GM23338 (cell line): ENCODE measurements at regions not wholly inside any gene's neighbourhood (a gene's known extent, or its start where the extent isn't known, plus 50 kb on each side); places are given as distances from the start of the nearest gene placed in this dataset.

Experiments
- CREB1 ChIP-seq: fragments of 250-450 bp; sonication (Bioruptor Pico); IDR thresholded peaks from 2 replicates; pipeline ENCODE4 v1.5.0; 2020; ENCODE audit warnings: low read depth, mild to moderate bottlenecking, moderate library complexity
- EZH2phosphoT487 ChIP-seq: fragments of 200-600 bp; sonication (generic); IDR thresholded peaks from one replicate; pipeline ENCODE4 v1.8.1; 2018; ENCODE audit warnings: antibody characterized with exemption; ENCODE audit not compliant: unreplicated experiment
- POLR2AphosphoS5 ChIP-seq: IDR thresholded peaks from 2 replicates; pipeline ENCODE4 v1.6.1; 2016; ENCODE audit warnings: antibody characterized with exemption, low read depth
- TF ChIP-seq, protein P1 (sequence below), 2 experiments: fragments of 200-600 bp in 1 of 2; sonication (generic) in 1 of 2; conservative IDR thresholded peaks; 2 replicates each; pipeline versions ENCODE4 v1.5.1 to v1.6.1; 2016 to 2017; ENCODE audit warnings: antibody characterized with exemption in 2 of 2, low read depth in 2 of 2, mild to moderate bottlenecking in 2 of 2, moderate library complexity in 1 of 2
- TF ChIP-seq, protein P2 (sequence below): IDR thresholded peaks from one replicate; pipeline ENCODE4 v1.6.1; 2018; ENCODE audit warnings: antibody characterized with exemption; ENCODE audit not compliant: unreplicated experiment

DNA sequence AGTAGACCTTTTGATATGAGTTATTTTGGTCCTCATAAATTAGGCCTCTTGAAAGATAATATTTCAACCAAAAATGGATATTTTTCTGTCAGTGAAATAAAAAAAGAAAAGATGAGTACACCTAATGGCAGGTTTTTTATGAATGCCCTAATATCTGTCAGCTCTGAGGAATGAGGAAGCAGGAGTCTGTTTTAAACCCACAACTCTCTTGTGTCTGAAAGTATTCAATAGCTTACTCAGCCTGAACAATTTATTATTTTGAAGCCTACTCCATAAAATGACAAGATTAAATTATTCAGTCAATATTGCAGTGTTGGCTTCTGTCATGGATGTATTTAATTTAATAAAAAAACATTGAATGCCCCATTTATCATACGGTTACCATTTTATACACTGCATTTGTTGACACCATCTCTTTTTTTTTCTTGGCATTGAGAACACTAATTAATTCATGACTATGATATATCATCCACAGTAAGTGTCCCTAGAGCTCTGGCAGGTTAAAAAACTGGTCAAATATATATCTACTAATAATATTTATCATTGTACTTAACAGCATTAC lies 548.2 kb downstream of the CBLN2 start:
- TF ChIP-seq EZH2phosphoT487, result no peak
- TF ChIP-seq, protein P1, sequence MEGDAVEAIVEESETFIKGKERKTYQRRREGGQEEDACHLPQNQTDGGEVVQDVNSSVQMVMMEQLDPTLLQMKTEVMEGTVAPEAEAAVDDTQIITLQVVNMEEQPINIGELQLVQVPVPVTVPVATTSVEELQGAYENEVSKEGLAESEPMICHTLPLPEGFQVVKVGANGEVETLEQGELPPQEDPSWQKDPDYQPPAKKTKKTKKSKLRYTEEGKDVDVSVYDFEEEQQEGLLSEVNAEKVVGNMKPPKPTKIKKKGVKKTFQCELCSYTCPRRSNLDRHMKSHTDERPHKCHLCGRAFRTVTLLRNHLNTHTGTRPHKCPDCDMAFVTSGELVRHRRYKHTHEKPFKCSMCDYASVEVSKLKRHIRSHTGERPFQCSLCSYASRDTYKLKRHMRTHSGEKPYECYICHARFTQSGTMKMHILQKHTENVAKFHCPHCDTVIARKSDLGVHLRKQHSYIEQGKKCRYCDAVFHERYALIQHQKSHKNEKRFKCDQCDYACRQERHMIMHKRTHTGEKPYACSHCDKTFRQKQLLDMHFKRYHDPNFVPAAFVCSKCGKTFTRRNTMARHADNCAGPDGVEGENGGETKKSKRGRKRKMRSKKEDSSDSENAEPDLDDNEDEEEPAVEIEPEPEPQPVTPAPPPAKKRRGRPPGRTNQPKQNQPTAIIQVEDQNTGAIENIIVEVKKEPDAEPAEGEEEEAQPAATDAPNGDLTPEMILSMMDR (conservative IDR thresholded peaks at IDR 0.05; ENCODE audit: low read depth in 2 of 2), result no peak
- no peak for TF ChIP-seq POLR2AphosphoS5
- no peak for TF ChIP-seq CREB1
- TF ChIP-seq, protein P2, sequence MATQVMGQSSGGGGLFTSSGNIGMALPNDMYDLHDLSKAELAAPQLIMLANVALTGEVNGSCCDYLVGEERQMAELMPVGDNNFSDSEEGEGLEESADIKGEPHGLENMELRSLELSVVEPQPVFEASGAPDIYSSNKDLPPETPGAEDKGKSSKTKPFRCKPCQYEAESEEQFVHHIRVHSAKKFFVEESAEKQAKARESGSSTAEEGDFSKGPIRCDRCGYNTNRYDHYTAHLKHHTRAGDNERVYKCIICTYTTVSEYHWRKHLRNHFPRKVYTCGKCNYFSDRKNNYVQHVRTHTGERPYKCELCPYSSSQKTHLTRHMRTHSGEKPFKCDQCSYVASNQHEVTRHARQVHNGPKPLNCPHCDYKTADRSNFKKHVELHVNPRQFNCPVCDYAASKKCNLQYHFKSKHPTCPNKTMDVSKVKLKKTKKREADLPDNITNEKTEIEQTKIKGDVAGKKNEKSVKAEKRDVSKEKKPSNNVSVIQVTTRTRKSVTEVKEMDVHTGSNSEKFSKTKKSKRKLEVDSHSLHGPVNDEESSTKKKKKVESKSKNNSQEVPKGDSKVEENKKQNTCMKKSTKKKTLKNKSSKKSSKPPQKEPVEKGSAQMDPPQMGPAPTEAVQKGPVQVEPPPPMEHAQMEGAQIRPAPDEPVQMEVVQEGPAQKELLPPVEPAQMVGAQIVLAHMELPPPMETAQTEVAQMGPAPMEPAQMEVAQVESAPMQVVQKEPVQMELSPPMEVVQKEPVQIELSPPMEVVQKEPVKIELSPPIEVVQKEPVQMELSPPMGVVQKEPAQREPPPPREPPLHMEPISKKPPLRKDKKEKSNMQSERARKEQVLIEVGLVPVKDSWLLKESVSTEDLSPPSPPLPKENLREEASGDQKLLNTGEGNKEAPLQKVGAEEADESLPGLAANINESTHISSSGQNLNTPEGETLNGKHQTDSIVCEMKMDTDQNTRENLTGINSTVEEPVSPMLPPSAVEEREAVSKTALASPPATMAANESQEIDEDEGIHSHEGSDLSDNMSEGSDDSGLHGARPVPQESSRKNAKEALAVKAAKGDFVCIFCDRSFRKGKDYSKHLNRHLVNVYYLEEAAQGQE, result no peak
